ENCODE measurements at regions not wholly inside any gene's neighbourhood (a gene's known extent, or its start where the extent isn't known, plus 50 kb on each side); places are given as distances from the start of the nearest gene placed in this dataset.

DNA sequence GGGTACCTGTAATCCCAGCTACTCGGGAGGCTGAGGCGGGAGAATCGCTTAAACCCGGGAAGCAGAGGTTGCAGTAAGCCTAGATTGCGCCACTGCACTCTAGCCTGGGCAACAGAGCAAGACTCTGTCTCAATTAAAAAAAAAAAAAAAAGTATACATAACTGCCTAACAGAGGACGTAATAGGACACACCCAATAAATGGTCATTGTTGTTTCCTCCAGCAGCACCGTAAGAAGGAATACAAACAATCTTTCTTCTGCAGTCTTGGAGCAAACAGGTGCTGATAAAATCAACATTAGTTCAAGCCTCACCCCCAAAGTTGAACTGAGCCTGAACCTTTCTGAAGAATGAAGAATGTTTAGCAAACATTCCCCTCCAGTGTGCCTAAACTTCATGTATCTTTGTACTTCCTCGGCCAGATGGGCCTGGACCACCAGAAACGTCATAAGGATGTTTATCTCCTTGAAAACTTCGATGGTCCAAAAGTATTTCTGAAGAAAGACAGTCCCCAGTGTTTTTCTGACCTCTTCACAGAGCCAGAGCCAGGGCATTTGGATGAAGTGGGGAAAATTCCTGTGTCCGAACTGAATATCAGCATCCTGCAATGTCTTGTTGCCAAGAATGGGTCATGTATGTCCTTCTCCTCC lies 136.8 kb upstream of the F3 start:
- H2BK12ac ChIP-seq (ENCODE audit: low read length), result no peak overlapping the region
- no peak for DNase-seq
- no peak overlapping the region for H4K12ac ChIP-seq (ENCODE audit: low read depth, low read length)
- H3K4me3 ChIP-seq (ENCODE audit: low read depth, low read length), result no peak overlapping the region
- H3K27ac ChIP-seq (ENCODE audit: low read depth, low read length), result no peak overlapping the region
- H3K14ac ChIP-seq (ENCODE audit: low read length), result no peak overlapping the region
- no peak overlapping the region for H4K91ac ChIP-seq (ENCODE audit: low read depth, low read length)
- H3K9me3 ChIP-seq (ENCODE audit: insufficient read depth, low read depth, low read length), result peaks cover 2% of the 10 kb centered on the region
- no peak overlapping the region for H3K9ac ChIP-seq (ENCODE audit: low read length)
- H2AFZ ChIP-seq (ENCODE audit: insufficient read depth, low read length, poor library complexity), result no peak overlapping the region
- H3K23ac ChIP-seq (ENCODE audit: low read length), result no peak overlapping the region
- H3K4me2 ChIP-seq (ENCODE audit: low read length), result no peak overlapping the region
- no CpG with 5 or more reads among the region's 11 CpGs for WGBS (ENCODE audit: extremely low coverage, insufficient coverage, insufficient read length)
- no peak overlapping the region for H4K8ac ChIP-seq (ENCODE audit: low read depth, low read length)
- H3K4me1 ChIP-seq (ENCODE audit: control insufficient read depth in 1 of 2, insufficient read depth in 2 of 2, low read length in 2 of 2), result no peaks in the 10 kb centered on the region
- no peak overlapping the region for H2BK5ac ChIP-seq (ENCODE audit: low read depth, low read length, poor library complexity)
- no peak overlapping the region for H3K18ac ChIP-seq (ENCODE audit: low read length)
- no peak overlapping the region for H2BK120ac ChIP-seq (ENCODE audit: insufficient read depth, low read length, poor library complexity)
- no peaks in the 10 kb centered on the region for H3K36me3 ChIP-seq (ENCODE audit: control insufficient read depth in 1 of 2, insufficient read depth in 2 of 2, low read length in 2 of 2)
- H3K79me2 ChIP-seq (ENCODE audit: control insufficient read depth, insufficient read depth, low read length, poor library complexity), result no peaks in the 10 kb centered on the region
- H2AK5ac ChIP-seq (ENCODE audit: low read length), result no peak overlapping the region
- no peak overlapping the region for H3K4ac ChIP-seq (ENCODE audit: low read depth, low read length)
- H3K79me1 ChIP-seq (ENCODE audit: low read length), result no peaks in the 10 kb centered on the region
- H3K27me3 ChIP-seq (ENCODE audit: insufficient read depth, low read length), result no peaks in the 10 kb centered on the region

DNA sequence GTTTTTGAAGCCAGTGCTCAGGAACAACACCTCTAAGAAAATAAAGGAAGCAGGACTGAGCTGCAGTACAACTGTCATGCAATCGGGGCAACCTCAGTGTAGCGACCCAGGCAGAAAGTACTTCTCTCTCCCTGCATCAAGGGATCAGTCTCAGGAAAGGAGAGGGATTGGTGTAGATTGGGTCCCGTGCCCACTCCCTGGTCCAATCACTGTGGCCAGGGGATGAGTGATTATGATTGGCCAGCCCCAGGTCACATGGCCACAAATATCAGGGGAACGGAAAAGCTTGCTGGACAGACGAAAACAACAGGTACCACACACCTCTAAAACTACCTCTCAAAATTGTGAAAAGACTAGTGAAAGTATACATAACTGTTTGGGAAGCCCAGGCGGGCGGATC lies 136.2 kb upstream of the F3 start:
- no peaks in the 10 kb centered on the region for H3K27me3 ChIP-seq (ENCODE audit: insufficient read depth, low read length)
- no peak overlapping the region for H2AK5ac ChIP-seq (ENCODE audit: low read length)
- peaks cover 2% of the 10 kb centered on the region for H3K9me3 ChIP-seq (ENCODE audit: insufficient read depth, low read depth, low read length)
- no peak overlapping the region for H3K18ac ChIP-seq (ENCODE audit: low read length)
- H3K4me3 ChIP-seq (ENCODE audit: low read depth, low read length), result no peak overlapping the region
- no peak overlapping the region for H2AFZ ChIP-seq (ENCODE audit: insufficient read depth, low read length, poor library complexity)
- no peak overlapping the region for H3K23ac ChIP-seq (ENCODE audit: low read length)
- H4K91ac ChIP-seq (ENCODE audit: low read depth, low read length), result no peak overlapping the region
- no peaks in the 10 kb centered on the region for H3K79me2 ChIP-seq (ENCODE audit: control insufficient read depth, insufficient read depth, low read length, poor library complexity)
- H3K4me2 ChIP-seq (ENCODE audit: low read length), result no peak overlapping the region
- H3K9ac ChIP-seq (ENCODE audit: low read length), result no peak overlapping the region
- H4K12ac ChIP-seq (ENCODE audit: low read depth, low read length), result no peak overlapping the region
- H4K8ac ChIP-seq (ENCODE audit: low read depth, low read length), result no peak overlapping the region
- no peak overlapping the region for H2BK12ac ChIP-seq (ENCODE audit: low read length)
- no peaks in the 10 kb centered on the region for H3K36me3 ChIP-seq (ENCODE audit: control insufficient read depth in 1 of 2, insufficient read depth in 2 of 2, low read length in 2 of 2)
- no peak overlapping the region for H2BK5ac ChIP-seq (ENCODE audit: low read depth, low read length, poor library complexity)
- H3K27ac ChIP-seq (ENCODE audit: low read depth, low read length), result no peak overlapping the region
- H3K4ac ChIP-seq (ENCODE audit: low read depth, low read length), result no peak overlapping the region
- no peak overlapping the region for H2BK120ac ChIP-seq (ENCODE audit: insufficient read depth, low read length, poor library complexity)
- DNase-seq, result no peak
- H3K79me1 ChIP-seq (ENCODE audit: low read length), result no peaks in the 10 kb centered on the region
- WGBS (ENCODE audit: extremely low coverage, insufficient coverage, insufficient read length), result no CpG with 5 or more reads among the region's 7 CpGs
- no peaks in the 10 kb centered on the region for H3K4me1 ChIP-seq (ENCODE audit: control insufficient read depth in 1 of 2, insufficient read depth in 2 of 2, low read length in 2 of 2)
- no peak overlapping the region for H3K14ac ChIP-seq (ENCODE audit: low read length)

DNA sequence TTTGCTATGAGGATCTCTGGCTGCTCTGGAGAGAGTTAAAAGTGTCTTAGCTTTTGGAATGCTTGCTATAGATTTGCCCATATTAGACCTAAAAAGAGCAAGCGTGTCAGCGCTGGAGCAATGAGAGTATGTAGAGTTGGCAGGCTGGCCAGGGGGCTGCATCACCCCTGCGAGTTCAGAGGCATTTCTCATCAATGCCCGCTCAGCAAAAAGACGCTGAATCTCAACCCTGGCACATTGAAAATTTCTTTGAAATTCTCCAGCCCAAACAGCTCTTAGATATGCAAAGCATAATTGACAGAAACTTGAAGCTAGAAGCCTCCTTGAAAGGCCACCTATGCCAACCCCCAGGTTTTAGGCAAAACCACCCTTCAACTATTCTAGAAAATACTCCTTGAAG lies 135.5 kb upstream of the F3 start:
- no peak overlapping the region for H3K4ac ChIP-seq (ENCODE audit: low read depth, low read length)
- no peak overlapping the region for H3K4me2 ChIP-seq (ENCODE audit: low read length)
- H2AK5ac ChIP-seq (ENCODE audit: low read length), result no peak overlapping the region
- no peak overlapping the region for H3K27ac ChIP-seq (ENCODE audit: low read depth, low read length)
- no peak overlapping the region for H4K12ac ChIP-seq (ENCODE audit: low read depth, low read length)
- no peaks in the 10 kb centered on the region for H3K79me2 ChIP-seq (ENCODE audit: control insufficient read depth, insufficient read depth, low read length, poor library complexity)
- WGBS (ENCODE audit: extremely low coverage, insufficient coverage, insufficient read length), result no CpG with 5 or more reads among the region's 5 CpGs
- DNase-seq, result no peak
- no peak overlapping the region for H3K9ac ChIP-seq (ENCODE audit: low read length)
- H3K14ac ChIP-seq (ENCODE audit: low read length), result no peak overlapping the region
- no peak overlapping the region for H4K8ac ChIP-seq (ENCODE audit: low read depth, low read length)
- no peak overlapping the region for H2BK5ac ChIP-seq (ENCODE audit: low read depth, low read length, poor library complexity)
- H2AFZ ChIP-seq (ENCODE audit: insufficient read depth, low read length, poor library complexity), result no peak overlapping the region
- H3K79me1 ChIP-seq (ENCODE audit: low read length), result no peaks in the 10 kb centered on the region
- H2BK12ac ChIP-seq (ENCODE audit: low read length), result no peak overlapping the region
- no peak overlapping the region for H3K18ac ChIP-seq (ENCODE audit: low read length)
- H3K4me1 ChIP-seq (ENCODE audit: control insufficient read depth in 1 of 2, insufficient read depth in 2 of 2, low read length in 2 of 2), result no peaks in the 10 kb centered on the region
- no peaks in the 10 kb centered on the region for H3K36me3 ChIP-seq (ENCODE audit: control insufficient read depth in 1 of 2, insufficient read depth in 2 of 2, low read length in 2 of 2)
- H3K23ac ChIP-seq (ENCODE audit: low read length), result no peak overlapping the region
- peaks cover 2% of the 10 kb centered on the region for H3K9me3 ChIP-seq (ENCODE audit: insufficient read depth, low read depth, low read length)
- no peak overlapping the region for H2BK120ac ChIP-seq (ENCODE audit: insufficient read depth, low read length, poor library complexity)
- no peaks in the 10 kb centered on the region for H3K27me3 ChIP-seq (ENCODE audit: insufficient read depth, low read length)
- no peak overlapping the region for H3K4me3 ChIP-seq (ENCODE audit: low read depth, low read length)
- H4K91ac ChIP-seq (ENCODE audit: low read depth, low read length), result no peak overlapping the region

DNA sequence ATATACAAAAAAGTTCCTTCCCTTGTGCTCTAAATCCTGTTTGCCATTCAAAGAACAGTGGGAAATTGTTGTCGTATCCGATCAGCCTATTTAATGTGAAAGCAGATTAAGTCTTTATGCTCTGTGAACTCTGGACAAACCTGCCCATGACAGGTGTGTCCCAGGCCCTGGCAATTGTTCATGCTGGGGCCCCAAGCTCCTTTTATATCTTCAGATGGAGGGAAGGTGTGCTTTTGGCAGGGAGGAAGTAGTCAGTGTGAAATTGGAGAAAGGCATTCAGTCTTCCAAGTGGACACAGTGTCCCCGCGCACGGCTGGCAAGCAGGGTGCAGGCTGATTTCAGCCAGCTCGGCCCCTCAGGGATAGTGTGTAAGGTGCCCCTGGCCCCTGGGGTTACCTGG lies 135.1 kb upstream of the F3 start:
- no peak overlapping the region for H3K18ac ChIP-seq (ENCODE audit: low read length)
- H3K4me2 ChIP-seq (ENCODE audit: low read length), result no peak overlapping the region
- no peaks in the 10 kb centered on the region for H3K4me1 ChIP-seq (ENCODE audit: control insufficient read depth in 1 of 2, insufficient read depth in 2 of 2, low read length in 2 of 2)
- no peaks in the 10 kb centered on the region for H3K36me3 ChIP-seq (ENCODE audit: control insufficient read depth in 1 of 2, insufficient read depth in 2 of 2, low read length in 2 of 2)
- no peak overlapping the region for H3K9ac ChIP-seq (ENCODE audit: low read length)
- no peak overlapping the region for H3K14ac ChIP-seq (ENCODE audit: low read length)
- no peak overlapping the region for H2AFZ ChIP-seq (ENCODE audit: insufficient read depth, low read length, poor library complexity)
- no peak overlapping the region for H2AK5ac ChIP-seq (ENCODE audit: low read length)
- no peak overlapping the region for H4K8ac ChIP-seq (ENCODE audit: low read depth, low read length)
- no peak overlapping the region for H4K91ac ChIP-seq (ENCODE audit: low read depth, low read length)
- no peak overlapping the region for H2BK12ac ChIP-seq (ENCODE audit: low read length)
- H3K79me2 ChIP-seq (ENCODE audit: control insufficient read depth, insufficient read depth, low read length, poor library complexity), result no peaks in the 10 kb centered on the region
- no peaks in the 10 kb centered on the region for H3K27me3 ChIP-seq (ENCODE audit: insufficient read depth, low read length)
- WGBS (ENCODE audit: extremely low coverage, insufficient coverage, insufficient read length), result no CpG with 5 or more reads among the region's 6 CpGs
- H3K27ac ChIP-seq (ENCODE audit: low read depth, low read length), result no peak overlapping the region
- no peak overlapping the region for H3K4ac ChIP-seq (ENCODE audit: low read depth, low read length)
- peaks cover 2% of the 10 kb centered on the region for H3K9me3 ChIP-seq (ENCODE audit: insufficient read depth, low read depth, low read length)
- H4K12ac ChIP-seq (ENCODE audit: low read depth, low read length), result no peak overlapping the region
- H2BK120ac ChIP-seq (ENCODE audit: insufficient read depth, low read length, poor library complexity), result no peak overlapping the region
- H3K23ac ChIP-seq (ENCODE audit: low read length), result no peak overlapping the region
- H3K4me3 ChIP-seq (ENCODE audit: low read depth, low read length), result no peak overlapping the region
- H2BK5ac ChIP-seq (ENCODE audit: low read depth, low read length, poor library complexity), result no peak overlapping the region
- no peaks in the 10 kb centered on the region for H3K79me1 ChIP-seq (ENCODE audit: low read length)
- DNase-seq, result no peak
